ENCODE measurements at regions not wholly inside any gene's neighbourhood (a gene's known extent, or its start where the extent isn't known, plus 50 kb on each side); places are given as distances from the start of the nearest gene placed in this dataset.
"Not testable (repeated sequence)": the region's sequence is repeated elsewhere in the genome, so short reads cannot be mapped to it uniquely, and the experiment has no call there.

DNA sequence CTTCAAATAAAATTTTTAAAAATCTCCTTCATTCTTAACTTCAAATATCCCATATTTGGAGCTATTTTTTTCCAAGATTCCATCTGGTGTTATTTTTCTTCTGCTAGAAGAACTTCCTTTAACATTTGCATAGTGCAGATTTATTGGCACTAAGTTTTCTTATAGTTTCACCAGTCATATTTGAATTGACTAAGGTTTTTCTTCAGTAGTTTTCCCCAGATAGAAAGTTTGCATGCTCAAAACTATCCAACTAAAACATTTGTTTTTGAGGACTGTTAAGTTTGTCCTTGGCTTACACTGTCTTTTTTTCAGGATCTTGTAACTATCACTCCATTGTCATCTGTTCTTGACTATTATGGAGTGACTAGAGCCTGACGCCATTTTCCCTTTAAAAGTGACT lies 606.7 kb downstream of the TAF11L14 start:
- DNase-seq (ENCODE audit: low spot score), result no peak

DNA sequence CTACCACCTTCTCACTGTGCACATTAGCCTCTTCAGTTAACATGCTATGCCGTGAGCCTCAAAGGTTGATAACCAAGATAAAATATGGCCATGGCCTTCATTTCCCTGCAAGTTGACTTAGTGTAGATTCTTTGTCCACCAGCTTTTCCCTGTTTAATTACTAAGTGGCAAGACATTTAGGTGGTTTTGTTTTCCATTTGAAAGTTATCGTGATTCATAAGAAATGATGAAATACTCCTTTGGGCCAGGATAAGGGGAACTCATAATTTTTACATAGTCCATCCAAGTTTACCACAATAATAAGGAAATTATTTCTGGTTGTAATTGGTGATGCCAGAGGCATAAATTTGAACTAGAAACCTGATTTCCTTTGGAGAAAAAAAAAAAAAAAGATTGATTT lies 609.6 kb downstream of the TAF11L14 start:
- no peak for DNase-seq (ENCODE audit: low spot score)

DNA sequence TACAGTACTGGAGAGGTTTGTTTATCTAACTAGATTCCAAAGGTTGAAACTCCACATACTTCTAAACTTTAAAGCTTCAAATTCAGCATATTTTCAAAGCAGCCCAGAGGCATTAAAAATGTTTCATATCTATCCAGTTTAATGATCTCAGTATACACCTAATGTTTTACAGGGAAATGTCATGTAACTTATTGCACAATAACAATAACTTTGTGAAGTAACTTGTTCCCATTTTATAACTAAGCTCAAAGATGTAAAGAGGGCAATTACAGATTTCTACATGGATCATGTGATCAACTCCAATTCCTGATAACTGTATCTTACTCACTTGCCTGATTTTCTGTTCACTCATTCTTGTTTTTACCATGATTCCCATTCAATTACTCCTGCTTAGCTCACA lies 610.0 kb downstream of the TAF11L14 start:
- no peak for DNase-seq (ENCODE audit: low spot score)

DNA sequence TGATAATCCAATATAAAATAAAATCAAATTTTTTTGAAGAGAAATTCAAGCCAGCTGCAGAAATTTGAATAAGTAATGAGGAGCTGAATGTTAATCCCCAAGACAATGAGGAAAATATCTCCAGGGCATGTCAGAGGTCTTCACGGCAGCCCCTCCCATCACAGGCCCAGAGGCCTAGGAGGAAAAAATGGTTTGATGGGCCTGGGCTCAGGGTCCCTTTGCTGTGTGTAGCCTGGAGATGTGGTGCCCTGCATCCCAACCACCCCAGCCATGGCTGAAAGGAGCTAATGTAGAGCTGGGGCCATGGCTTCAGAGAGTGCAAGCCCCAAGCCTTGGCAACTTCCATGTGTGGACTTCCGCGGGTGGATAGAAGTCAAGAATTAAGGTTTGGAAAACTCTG lies 618.3 kb downstream of the TAF11L14 start:
- no peak for DNase-seq (ENCODE audit: low spot score)

DNA sequence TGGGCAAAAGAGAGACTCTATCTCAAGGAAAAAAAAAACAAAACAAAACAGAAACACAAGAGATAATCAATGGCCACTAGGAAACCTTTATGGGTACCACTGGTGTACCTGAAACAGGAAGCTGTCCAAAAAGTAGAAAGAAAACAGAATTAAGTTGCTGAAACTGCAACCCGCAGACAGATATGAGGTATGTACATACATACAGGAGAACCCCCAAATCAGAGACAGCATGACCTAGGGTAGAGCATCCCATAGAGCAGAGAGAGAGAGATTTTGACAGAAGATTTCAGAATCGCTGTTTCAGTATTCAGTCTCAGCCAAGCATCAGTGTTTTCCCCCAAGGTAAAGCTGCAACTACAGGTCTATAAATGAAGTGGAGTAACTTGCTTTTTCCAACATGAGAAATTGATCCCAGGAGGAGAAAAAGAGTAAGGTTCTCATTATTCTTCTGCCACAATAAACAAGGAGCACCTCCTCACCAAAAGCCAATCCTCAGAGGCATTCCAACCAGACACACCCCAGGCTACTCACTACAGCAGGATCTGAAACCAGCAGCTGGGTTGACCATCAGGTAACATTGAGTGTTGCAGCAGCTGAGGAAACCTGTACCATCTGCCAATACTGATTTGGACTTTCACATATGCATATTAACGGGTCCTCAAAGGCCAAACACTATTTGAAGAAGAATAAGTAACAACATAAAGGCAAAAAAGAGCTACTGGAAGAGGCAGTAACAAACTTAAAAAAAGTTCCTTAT lies 630.0 kb downstream of the TAF11L14 start:
- no peak for DNase-seq (ENCODE audit: low spot score)

DNA sequence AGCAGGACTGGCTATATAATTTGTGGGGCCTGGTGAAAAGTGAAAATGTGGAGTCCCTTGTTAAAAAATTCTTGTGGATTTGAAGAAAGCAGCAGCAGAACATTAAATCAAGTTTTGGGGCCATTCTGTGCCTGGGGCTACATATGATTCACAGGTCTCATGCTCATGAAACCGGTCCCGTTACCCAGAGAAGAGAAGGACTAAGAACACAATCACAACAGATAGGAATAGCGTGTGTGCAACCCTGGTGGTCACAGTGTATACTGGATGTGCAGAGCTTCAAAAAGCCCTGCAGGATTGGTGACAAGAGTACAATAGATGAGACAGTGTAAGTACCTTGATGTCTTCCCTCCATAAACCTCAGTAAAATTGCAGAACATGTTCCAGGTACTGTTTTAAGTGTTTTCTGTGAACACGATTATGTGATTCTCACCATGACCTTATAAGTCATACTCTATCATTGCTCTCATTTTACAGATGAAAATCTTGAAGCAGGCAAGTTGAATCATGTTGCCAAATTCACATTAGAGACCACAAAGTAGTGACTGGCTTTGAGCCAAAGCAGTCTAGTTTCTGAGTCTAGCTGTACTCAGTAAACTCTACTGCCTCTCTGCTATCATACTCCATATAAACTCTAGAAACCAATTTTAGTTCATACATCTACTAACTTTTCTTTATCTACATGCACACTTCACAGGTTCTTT lies 636.5 kb downstream of the TAF11L14 start:
- no peak for DNase-seq (ENCODE audit: low spot score)

DNA sequence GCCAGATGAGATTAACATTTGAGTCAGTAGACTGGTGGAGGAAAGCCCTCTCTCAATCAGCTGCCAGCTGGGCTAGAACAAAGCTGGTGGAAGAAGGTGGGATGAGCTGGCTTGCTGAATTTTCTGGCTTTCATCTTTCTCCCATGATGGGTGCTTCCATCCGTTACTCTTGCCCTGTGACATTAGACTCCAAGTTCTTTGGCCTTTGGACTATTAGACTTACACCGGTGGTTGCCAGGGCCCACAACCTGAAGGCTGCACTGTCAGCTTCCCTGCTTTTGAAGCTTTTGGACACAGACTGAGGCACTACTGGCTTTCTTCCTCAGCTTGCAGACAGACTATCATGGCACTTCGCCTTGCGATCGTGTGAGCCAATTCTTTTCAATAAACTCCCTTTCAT lies 642.7 kb downstream of the TAF11L14 start:
- DNase-seq (ENCODE audit: low spot score), result no peak

DNA sequence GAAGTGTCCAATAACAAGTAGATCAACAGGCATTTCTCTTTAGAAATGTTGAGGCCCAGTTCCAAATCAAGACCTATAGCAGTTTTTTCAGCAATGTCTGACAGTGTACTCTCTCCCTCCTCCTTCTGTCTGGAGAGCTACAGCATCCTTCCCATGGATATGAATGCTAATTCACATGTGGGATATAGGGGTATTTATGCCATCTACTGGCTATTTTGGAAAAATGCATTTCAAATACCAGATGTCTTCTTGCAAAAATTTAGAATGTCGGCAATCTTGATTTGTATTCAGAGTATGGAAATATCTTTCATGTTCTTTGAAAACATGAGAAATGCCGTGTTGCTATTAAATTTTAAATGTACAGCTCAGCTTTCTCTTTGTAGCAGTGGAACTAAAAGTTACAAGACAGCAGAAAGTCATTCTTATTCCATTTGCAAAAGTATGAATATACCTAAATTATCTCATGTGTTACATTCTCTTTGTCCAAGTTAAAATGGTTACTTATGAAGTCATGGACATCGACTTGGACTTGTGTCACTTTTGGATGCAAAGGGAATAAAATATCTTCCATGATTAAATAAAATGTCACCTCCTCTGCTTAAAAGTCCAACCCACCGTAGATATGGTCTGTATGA lies 647.8 kb downstream of the TAF11L14 start:
- peak; percentile 23 for DNase-seq (ENCODE audit: low spot score)

DNA sequence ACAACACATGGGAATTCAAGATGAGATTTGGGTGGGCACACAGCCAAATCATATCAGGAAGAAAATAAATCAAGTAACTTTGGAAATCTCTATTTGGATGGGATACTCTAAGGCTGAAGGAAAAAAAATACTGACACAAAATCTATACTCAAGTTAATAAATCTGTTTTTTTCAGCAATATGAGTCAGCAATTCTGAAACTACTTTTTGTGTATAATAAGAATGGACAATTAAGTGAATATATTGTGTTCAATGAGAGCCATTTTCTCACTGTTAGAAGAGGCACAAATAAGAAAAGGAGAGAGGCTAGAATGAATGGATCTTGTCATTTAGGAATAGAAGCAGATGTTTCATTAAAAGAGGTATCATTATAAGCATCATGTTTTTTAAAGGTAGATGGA lies 651.0 kb downstream of the TAF11L14 start:
- DNase-seq (ENCODE audit: low spot score), result no peak

DNA sequence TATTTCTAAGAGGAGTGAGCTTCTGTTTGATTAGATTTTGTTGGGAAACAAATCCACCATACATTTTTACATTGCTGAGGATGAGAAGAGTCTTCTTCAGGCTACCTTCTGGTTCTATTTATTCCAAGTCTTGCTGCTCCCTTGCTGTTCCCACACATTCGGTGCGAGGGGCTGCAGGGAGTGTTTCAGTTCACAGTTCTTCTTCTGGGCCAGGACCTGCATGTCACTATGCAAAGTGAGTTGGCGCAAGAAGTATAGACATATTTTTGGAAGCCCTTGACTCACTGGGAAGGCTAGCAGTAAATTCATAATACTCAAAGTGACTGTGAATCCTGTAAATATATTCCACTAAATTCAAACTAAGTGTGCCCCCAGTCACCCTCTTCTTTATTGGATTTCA lies 657.9 kb downstream of the TAF11L14 start:
- no peak for DNase-seq (ENCODE audit: low spot score)

DNA sequence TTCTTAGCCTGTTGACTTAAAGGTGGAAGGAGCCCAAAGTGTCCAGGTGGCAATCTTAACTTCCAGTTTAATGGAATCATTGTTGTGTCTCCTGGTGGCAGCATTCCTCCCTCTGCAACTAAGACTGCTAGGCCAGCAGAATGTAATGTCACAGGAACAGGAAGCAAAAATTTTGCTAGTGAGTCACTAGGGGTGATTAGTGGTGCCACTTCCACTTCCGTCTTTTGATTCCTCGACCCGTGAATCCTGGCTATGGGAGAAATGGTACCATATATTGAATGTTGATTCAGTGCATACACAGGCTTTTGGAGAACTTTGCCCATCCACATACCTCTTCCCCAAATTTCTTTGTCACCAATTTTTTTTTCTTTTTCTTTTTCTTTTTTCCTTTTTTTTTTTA lies 661.4 kb downstream of the TAF11L14 start:
- not testable (repeated sequence) for DNase-seq (ENCODE audit: low spot score)

DNA sequence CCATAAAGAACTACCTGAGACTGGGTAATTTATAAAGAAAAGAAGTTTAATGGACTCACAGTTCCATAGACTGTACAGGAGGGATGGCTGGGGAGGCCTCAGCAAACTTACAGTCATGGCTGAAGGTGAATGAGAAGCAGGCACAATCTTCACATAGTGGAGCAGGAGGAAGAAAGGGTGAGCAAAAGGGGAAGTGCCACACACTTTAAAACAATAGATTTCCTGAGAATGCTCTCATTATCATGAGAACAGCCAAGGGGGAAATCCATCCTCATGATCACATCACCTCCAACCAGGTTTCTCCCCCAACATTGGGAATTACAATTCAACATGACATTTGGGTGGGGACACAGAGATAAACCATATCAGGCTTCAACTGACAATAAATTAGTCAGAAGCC lies 664.9 kb downstream of the TAF11L14 start:
- no peak for DNase-seq (ENCODE audit: low spot score)

DNA sequence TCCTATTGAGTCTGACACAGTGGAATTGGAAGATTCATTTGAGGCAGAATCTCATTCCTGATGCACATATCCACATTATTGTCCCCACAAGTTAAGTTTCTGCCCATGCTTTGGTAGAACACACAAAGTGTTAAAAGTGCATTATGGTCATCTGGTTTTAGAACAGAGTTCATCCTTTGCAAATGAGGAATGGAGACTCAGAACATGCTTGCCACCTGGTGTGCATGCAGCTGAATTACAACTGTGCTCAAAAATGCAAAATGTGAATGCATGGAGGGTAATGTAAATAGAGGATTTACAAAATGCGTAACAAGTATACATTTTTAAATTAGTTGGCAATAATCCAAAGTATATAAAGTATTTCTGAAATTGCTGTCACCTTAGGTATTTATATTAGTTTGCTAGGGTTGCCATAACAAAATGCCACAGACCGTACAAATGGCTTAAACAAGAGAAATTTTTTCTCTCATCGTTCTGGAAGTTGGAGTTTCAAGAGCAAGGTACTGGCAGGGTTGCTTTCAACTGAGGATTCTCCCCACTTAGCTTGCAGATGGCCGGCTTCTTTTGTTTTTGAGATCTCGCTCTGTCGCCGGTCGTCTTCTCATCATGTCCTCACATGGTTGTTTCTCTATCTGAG lies 671.1 kb downstream of the TAF11L14 start:
- DNase-seq (ENCODE audit: low spot score), result peak; percentile 21

DNA sequence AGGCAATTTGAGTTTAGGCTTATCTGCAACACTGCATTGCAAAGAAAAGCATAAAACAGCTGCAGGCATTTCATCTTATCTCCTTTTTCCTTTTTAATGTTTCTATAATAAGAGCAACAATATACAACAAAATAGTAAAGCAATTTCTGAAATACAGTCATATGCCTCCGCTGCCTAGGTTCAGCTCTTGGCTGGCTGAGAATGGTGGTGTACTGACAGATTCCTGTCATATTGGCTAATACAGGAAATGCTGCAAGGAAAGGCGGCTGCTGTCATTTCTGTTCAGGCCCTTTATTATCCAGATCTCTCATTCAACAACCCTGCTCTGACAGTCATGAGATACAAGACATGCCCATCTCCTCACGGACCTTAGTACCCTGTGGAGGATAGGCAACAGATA lies 677.0 kb downstream of the TAF11L14 start:
- DNase-seq (ENCODE audit: low spot score), result no peak

DNA sequence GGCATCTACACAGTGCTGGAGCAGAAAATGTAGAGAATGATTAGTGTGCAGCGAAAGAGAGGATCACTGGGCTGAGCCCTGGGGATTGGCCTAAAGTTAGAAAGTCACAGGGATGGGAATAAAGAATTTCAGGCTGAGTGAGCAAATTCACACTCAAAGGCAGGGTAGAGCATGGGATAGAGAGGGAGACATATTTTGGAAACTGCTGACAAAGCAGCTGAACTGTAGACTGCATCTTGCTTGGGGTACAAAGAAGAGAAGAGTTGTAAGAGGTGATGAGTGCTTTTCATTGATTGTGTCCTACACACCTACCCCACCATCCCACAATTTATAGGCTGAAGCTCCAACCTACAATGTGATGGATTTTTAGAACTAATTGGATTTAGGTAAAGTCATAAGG lies 677.8 kb downstream of the TAF11L14 start:
- DNase-seq (ENCODE audit: low spot score), result no peak

DNA sequence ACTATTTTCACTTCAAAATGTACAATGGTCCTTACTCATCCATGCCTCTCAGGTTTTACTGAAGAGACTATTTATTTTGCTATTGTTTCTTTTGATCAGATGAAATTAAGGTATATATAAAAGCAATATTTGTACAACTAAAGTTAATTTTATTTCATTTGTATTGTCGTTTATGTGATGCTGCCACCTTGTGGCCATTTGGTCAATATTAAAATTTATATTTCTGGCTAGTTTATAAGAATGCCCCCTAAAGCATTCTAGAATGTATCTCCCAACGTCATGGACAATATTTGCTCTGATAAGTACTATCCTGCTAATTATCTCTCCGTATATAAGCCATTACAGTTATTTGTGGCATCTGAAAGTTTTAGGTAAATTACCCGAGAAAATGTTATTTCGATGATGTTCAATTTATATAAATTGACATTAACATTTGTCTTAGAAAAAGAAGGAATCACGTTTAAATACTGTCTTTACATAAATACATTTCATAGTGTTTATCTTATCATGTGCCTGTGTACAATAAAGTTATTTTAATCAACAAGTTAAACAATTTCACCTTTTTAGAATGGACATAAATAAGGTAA lies 680.0 kb downstream of the TAF11L14 start:
- DNase-seq (ENCODE audit: low spot score), result peak; percentile 7

DNA sequence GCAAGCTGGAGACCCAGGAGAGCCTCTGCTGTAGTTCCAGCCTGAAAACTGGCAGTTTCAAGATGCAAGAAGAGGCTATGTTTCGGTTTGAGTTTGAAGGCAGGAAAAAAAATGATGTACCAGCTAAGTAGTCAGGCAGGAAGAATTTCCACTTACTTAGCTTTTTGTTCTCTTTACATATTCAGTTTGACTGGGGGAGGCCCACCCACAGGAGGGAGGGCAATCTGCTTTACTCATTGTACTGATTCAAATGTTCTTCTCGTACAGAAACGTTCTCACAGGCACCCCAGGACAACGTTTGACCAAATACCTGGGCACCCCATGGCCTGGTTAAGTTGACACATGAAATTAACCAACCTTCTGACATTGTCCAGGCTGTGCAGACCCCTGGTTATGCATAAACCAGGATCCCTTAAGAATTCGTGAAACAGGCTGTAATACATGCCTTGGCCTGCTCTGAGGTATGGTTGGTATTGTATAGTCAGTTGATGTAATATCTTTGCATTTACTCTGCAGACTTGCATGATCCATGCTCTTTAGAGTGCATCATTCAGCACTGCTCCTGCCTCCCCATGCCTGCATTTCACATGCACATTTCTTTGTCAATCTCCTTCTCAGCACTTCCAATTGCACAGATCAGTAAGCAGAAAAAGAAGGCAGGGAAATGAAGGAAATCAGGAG lies 687.1 kb downstream of the TAF11L14 start:
- no peak for DNase-seq (ENCODE audit: low spot score)

DNA sequence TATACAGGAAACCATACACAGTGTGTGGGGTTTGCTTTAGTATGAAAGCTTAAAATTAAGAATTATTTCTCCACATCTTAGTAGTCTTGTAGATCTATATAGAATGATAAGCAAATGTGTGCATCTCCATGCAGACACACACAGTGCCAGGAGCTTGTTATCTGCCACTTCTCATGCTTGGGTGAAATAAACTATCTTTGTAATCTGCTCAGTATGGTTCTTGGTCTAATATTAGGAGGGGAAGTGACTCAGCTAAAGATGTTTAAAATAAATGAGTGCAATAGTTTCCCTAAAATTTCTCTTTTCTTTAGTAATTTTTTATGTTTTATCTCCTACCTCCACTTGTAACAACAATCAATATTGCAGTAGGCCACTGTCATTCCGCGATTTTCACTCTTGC lies 689.6 kb downstream of the TAF11L14 start:
- no peak for DNase-seq (ENCODE audit: low spot score)

DNA sequence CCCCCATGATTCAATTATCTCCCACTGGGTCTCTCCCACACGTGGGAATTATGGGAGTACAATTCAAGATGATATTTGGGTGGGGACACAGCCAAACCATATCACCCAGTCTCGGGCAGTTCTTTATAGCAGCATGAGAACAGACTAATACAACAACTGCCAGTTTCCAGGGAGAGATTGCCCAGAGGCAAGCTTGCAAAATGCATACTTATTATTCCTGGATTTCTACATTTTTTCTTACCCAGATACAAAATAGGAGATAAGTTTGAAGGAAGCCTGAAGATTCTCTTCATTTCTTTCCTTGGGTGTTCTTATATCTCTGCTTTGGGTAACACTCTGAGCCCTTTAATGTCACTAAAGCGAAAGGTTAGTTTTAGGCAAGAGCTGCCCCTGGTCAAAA lies 691.2 kb downstream of the TAF11L14 start:
- no peak for DNase-seq (ENCODE audit: low spot score)

DNA sequence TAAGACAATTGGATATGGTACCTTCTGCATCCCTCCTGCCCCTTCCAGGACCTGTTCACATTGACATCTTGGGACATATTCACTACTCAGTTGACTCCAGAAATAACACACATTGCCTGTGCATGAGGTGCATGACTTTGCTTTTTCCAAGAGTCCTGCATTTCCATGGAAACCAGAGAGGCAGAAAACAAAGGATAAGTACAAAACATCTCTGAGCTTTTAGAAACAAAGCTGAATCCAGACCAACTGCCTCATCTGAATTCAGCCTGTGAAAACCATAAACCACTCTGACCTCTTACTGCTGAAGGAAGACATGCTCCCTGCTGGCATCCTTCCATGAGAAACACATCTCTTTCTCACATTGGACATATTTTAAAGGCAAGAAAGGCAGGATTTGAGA lies 695.1 kb downstream of the TAF11L14 start:
- DNase-seq (ENCODE audit: low spot score), result no peak

DNA sequence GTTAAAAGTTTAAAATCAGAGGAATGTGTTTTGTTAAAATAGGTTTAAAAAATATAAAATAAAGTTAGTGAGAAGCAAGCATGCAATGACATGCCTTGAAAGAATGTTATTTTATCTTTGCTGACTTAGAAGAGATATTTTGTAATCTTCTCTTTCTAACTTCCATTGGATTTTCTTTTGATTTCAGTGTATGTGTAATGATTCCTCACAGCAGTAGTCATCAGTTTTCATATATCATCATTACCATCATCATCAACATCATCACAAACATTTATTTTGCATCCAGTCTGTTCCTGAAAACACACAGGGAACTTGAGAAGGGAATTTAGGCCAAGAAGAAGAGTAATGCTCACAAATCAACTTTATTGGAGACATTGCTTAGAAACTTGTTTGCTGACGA lies 699.6 kb downstream of the TAF11L14 start:
- DNase-seq (ENCODE audit: low spot score), result no peak

DNA sequence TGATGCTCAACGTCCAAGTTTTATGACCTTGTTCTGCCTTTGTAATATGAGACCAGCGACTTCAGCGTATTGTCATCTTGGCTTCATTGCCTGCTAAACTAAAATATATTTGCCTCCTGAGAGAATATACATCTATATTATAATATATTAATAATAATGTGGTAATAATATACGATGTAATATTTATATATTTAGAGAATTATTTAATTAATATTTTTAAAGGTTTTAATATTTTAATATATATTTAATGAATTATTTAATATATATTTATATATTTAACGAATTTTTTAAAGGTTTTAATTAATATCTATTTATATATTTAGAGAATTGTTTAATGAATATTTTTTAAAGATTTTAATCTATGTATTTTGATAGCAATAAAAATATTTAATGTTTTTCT lies 700.7 kb downstream of the TAF11L14 start:
- DNase-seq (ENCODE audit: low spot score), result no peak
